ENCODE measurements at regions not wholly inside any gene's neighbourhood (a gene's known extent, or its start where the extent isn't known, plus 50 kb on each side); places are given as distances from the start of the nearest gene placed in this dataset.

GRCh38 chr15:46442901-46443590, 808.2 kb downstream of the SQOR start:
- no peak for DNase-seq

DNA sequence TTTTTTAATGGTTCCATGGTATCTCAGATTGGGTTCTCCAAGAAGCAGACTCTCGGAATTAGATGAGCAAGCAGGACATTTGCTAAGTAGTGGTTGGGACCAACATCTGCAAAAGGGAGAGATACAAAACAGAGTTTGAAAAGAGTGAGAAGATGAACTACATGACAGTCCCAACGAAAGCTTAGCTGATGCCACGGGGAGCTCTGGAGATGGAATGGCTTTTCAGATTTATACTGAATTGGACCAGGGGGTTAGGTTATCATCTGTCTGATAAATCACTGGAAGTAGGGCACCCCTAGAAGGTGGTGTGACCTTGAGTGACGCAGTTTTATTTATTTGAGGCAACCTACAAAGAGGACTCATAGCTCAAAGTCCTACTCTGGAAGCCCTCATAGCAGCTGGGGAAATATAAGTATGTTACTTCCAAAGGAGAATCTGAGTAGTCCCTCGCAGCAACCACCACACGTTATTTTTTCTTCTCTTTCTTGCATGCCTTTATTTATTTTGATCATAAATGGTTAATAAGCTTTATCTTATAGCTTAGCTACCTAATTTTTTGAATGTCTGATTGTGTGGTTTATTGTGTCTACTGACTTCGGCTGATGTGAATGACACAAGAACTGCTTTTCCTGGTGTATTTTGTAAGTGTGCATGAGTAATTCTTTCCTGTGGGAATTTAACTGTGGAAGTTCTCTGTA, 815.4 kb downstream of the SQOR start:
- DNase-seq = no peak

GRCh38 chr15:46450810-46451182, 816.0 kb downstream of the SQOR start:
- no peak for DNase-seq

DNA sequence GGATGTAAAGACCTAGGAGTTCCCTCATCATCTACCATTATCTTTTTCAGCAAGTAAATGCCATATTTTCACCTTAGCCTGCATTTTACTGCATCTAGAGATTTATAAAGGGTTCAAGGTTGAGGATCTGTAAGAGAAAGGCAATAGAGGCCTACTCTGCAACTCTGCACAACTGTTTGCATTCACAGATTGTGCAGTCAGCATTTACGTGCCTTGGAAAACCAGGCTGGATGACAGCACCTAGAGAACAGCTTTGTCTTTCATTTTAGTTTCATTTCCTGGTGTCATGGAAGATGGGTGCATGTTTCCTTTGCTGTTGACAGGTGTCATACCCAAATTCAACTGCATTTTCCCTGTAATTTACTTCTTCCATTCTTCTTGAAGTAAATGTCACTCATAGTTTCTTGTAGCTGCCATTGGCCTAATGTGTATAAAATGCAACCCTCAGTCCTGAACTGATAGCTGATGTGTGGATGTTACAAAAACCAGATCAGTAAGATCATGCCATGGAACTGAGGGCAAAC, 817.5 kb downstream of the SQOR start:
- no peak for DNase-seq

DNA sequence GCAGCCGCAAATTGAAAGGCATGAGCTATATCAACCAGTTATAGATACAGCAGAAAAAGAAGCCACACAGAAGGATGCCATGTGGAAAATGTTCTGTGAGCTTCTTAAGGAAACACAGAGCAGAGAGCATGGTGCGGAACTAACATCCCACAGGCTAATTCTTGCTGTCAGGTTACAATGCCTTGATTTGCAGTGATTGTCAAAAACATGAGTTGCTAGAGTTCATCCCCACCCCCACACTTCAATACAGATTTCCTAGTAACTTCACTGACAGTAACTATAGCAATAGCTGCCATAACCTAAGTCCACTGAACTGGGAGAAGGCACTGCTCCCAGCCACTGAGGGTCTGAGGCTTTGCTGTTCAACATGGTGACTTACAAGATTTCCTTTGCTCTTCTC, 821.6 kb downstream of the SQOR start:
- no peak for DNase-seq

DNA sequence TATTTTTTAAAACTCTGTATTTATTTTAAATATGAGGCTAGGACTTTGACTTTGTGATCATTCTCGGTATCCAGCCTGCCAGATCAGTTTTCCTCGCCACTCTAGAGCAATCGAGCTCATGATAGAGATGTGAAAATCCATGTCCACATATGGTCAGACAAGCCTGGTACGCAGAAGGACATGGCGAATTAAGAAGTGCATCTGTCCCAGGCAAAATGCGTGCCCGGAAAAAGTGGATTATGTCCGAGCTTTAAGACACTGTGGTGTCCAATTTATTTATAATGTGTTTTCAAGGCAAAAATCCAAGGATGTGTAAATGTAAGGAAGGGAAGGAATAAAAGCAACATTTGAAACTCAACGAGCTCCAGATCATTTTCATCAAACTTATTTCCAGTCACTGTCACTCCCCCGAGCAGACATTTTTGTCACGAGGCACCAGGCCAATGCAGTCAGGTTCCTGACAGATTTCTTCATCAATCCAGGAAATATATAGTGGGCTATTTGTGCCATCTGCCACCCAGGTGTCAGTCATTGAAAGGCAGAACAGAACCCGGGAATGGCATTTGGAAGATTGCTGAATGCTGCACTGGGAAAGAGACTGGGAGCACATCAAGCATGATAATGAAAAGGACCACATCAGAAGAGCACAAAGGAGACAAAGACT, 825.7 kb downstream of the SQOR start:
- DNase-seq = no peak

- no peak for DNase-seq
Measured at GRCh38 chr15:46461416-46461815, 826.6 kb downstream of the SQOR start.

DNA sequence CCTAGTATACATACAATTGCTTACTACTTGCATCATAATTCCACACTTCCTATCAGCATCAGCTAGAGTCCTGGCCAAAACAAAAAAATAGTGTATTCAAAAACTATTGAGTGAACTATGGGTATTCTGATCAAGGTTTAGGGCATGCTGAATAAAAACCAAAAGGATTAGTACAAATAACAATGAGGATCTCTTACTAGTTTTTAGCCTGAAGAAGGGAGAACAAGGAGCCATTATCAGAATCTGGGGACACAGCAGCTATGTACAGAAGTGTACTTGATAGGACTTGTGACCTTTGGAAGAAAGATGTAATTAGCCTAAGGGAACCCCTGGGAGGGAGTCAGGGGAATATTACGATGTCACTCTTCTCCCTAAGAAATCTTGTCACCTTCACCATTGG, 832.2 kb downstream of the SQOR start:
- no peak for DNase-seq

GRCh38 chr15:46471096-46471495, 836.3 kb downstream of the SQOR start:
- DNase-seq = no peak

DNA sequence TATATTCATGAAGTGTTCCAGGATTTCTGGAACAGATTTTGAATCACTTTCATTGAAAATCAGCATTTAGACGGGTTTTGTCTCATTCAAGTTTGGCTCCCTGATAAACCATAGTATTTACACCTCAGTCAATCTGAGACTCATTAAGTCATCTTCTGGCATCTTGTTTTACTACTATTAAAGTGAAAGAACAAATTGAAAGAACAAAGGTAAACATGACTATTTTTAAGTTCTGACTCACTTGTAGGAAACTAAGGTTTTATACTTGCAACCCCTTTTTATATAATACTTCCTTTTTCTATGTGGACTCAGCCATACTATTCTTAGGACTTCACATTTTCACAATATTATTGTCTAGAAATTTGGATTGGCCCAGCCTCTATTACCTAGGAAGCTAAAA, 854.4 kb downstream of the SQOR start:
- no peak for DNase-seq

DNA sequence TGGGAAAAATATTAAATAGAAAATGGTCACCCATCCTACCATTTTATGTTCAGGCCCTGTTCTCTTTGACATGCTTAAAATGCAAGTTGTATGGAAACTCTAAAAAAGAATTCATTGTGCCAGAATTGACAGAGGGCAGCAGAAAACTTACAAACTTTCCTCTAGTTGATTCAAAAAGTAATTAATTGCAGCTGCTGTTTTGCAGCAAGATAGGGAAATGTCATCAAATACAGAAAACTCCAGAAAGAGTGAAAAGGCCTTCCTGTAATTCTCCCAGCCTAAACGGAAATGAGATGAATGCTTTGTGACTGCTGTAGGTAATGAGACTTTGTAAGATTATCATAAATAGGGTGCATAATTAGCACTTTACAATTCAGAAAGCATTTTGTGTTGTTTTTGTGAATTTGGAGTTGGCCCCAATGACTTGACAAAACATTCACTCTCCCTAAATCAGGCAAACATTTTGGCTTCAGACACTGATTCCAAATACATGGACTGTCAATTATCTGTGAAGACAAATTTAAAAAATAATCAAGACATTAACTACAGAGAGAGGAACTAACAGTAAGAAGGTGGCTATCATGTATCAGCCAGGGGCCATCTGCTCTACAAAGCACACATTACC, 861.8 kb downstream of the SQOR start:
- DNase-seq = no peak

DNA sequence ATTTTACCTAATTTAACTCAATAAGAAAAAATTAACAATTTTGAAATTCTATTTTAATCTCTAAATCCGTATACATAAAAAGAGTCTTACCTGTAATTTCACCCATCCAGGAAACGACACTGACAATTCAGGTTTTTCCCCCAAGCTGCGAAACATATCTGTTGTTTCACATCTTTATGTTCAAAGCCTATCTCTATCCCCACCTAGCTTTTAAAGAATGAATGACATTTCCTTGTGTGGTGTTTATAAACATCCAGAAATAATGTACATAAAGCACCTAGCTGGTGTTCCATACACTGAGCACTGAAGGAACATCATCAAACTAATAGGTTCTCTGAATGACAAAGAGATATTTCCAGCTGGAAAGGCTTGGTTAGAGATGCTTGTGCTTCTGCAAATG, 867.8 kb downstream of the SQOR start:
- DNase-seq = no peak

- DNase-seq = no peak
Measured at GRCh38 chr15:46518381-46518780, 883.6 kb downstream of the SQOR start.

DNA sequence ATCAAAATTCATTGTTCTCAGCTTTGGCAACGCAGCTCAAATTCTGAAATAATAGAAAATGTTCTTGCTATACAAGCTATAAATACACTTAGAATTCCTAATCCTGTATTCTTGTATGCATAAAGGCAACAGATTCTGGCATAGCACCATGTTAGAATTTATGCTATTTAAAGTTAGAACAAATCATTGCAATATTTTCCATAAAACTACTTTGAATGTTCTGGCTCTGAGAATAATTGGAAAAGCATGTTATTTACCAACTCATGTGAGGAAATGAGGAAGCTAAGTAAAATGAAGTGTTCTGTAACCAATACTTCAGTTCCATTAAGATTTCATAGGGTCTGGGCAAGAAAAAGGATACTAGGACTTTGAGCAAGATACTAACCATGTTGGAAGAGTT, 888.9 kb downstream of the SQOR start:
- no peak for DNase-seq

DNA sequence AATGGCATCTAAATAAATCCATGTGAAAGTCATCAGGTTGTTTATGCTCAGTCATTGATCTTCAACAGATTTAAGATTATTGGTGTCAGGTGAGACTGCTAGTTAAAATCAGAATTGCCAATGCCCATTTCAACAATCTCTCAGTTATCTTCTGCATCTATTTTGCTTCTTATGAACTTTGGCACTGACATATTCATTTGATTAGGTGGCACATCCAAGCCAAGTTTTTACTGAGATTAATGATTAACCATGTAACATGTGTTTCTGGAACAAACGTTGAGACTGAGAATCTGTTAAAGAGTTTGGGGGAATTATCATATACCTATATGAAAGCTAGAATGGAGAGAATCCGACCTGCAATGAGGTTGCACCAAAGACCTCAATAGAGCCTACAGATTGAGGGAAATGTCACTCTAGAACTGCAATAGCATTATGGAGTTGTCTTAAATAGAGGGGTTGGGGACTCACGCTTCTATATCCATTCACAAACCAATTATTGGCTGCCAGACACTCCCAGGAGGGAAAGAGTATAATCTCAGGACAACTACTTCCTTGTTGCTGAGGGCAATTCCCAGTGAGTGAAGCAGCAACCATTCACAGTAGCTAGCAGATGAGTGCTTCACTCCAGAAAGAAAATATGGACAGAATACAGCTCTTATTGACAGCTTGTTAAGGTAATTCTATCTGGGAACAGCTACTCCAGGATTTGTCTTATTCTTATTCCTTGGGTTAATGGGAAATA, 891.3 kb downstream of the SQOR start:
- no peak for DNase-seq

DNA sequence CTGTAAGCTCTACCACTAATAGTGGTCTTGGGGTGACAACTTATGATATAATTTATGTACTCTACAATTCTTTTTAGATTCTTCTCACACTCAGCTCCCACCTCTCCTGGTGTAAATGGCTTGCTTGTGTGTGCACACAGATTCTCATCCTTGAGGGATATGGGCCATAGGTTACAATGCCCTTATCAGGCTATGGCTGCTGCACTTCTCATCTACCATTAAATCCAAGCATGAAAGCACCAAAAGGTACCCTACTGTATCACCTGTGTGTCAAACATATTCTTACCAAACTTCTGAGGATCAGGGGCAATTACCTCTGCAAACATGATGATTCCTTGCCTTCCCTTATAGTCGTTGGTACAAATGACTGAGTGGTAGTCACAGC, 891.9 kb downstream of the SQOR start:
- DNase-seq = no peak

- no peak for DNase-seq
Measured at GRCh38 chr15:46543626-46544025, 908.8 kb downstream of the SQOR start.

DNA sequence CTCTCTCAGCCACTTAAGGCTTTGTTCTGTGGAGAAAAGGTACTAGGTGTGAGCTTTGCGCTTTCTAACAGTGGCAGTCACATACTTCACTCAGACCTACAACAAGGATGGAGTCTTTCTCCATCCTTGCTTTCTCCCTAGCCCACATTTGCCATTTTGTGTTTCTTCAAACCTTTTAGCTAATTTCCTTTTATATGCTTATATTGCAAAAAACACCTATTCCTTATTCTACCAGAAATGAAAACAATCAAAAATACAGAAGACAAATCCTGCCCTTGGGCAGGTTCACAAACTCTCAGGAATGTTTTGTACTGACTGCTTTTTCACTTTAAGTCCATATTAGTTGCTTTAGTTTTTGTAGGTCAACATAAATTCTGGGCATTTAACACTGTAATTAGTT, 914.2 kb downstream of the SQOR start:
- no peak for DNase-seq

DNA sequence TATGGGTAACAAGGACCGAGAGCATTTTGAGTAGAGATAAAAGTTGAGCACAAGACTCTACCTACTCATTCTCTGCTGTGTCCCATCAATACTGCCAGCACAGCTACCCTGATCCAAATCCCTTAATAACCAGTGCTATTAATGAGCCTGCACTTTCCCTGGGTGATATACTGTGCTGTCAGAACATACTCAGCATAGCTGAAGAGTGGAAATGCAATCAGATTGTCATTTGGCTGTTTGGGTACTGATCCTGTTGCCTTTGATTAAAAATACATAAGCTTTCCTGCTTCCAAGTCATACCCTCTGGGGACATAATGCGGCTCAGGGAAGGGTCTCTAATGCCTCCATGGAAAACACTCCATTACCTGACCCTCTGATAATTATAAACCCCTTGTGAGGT, 917.5 kb downstream of the SQOR start:
- no peak for DNase-seq

DNA sequence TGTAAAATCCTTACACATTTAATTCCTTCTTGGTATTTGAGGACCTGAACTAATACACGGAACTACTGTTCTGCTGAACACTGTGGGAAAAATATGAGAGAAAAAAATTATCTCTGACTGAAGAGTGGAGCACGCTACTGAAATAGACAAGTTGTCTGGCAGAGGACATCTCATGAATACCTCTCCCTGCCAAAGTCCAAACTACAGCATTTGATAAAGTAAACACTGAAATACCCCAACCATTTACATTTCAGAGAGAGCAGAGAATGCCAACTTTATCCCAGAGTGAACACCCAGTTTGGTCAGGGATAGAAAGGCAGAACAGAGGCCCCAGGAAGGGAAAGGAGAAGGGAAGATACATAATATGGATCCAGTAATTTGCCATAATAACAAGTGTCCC, 920.7 kb downstream of the SQOR start:
- DNase-seq = no peak

GRCh38 chr15:46556010-46556409, 921.2 kb downstream of the SQOR start:
- DNase-seq = no peak

DNA sequence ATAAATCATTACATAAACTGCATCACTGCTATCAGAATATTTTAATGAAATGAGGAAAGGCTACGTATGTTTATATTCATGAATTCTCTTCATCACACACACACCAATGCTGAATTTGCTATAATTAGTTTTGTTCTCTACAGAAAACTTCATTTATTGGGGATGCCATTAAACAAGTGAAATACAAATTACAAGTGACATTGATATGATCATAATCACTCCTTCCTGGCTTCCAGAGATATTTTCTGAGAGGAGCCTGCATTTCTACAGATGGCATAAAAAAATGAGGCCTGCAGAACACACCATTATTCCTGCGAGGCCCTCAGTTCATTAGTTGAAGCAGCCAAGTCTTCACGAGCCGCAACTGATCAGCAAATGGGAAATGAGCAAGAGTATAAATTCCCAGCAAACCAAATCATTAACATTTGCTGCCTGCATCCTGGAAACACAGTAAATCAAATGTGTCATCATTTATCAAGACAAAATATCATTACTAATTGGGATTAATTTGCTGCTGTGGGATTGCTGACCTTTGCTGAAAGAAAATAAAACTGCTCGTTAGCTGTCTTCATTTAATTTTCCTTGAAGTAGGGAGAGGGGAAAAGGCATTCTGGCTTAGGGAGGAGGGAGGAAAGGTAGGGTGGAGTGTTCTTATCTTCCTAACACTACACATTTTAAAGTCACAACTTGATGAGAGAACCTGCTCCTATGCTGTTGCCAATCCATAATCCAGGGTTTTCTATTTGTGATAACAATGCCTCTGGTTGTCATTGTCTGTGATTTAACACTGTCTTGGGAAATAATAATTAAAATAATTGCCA, 921.9 kb downstream of the SQOR start:
- DNase-seq = no peak

Data from NCI-H1105 (cell line).